ENCODE measurements at regions not wholly inside any gene's neighbourhood (a gene's known extent, or its start where the extent isn't known, plus 50 kb on each side); places are given as distances from the start of the nearest gene placed in this dataset.

GRCh38 chr12:105742567-105742874, 396.2 kb downstream of the NUAK1 start:
- TF ChIP-seq CTCF (conservative IDR thresholded peaks at IDR 0.05; ENCODE audit: low read length): no peak
- no peak overlapping the region for H3K4me3 ChIP-seq (ENCODE audit: low read length)
- no peak for DNase-seq (ENCODE audit: low read depth)

GRCh38 chr12:105744371-105745058, 394.2 kb downstream of the NUAK1 start:
- DNase-seq (ENCODE audit: low read depth): no peak
- no peak for TF ChIP-seq CTCF (conservative IDR thresholded peaks at IDR 0.05; ENCODE audit: low read length)
- no peak overlapping the region for H3K4me3 ChIP-seq (ENCODE audit: low read length)

DNA sequence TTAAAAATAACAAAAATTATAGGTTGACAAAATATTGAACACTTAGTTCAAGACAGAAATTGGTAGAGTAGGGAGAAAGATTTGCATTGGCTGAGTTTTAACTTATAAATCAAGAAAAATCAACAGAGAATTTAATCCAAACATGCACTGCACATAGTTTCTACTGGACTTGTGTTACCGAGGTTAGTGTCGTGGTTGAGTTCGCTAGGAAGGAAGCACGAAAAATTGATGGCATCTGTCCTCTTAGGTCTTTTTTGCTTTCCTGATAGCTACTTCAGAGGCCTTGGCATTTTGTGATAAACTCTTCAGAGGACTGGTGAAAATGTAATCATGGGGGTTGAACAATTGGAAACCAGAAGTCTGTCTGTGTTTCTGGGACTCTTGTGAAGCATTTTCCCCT, 392.9 kb downstream of the NUAK1 start:
- H3K4me3 ChIP-seq (ENCODE audit: low read length): no peak overlapping the region
- no peak for TF ChIP-seq CTCF (conservative IDR thresholded peaks at IDR 0.05; ENCODE audit: low read length)
- no peak for DNase-seq (ENCODE audit: low read depth)

DNA sequence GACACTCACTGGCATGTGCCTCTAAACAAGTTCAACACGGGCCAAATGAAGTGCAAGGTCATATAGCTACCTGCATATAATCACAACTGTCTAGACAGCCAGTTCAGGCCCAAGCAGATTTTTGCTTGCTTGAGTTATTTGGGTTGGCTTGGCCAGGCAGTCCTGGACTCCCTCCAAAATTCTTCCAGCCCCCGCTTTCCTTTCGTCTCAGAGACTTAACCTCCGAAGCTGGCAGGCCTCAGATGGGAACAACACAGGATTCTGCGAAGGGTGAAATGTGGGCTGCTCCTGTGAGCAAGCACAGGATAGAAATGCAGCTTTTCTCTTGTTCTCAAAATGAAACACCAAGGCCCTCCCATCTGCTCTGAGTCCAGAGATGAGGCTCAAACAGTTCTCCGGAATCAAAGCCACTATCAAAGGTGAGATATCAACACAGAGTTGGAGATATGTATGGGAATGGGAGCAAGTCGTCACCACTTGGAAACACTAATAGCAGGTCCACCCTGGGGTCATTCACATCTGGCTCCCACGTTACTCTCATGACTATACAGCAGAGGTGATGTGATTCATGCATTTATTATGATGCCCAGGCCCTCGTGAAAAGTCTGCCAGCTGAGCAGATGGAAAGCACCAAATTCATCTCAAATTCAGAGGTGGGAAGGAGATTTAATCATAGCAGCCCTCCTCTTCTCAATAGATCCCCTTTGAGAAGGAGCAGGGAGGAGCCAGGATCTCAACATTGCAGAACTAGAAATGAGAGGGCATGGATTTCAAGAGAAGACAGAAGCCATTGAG, 389.8 kb downstream of the NUAK1 start:
- H3K4me3 ChIP-seq (ENCODE audit: low read length): no peak overlapping the region
- DNase-seq (ENCODE audit: low read depth): peak; percentile 66
- no peak for TF ChIP-seq CTCF (conservative IDR thresholded peaks at IDR 0.05; ENCODE audit: low read length)

- TF ChIP-seq CTCF (conservative IDR thresholded peaks at IDR 0.05; ENCODE audit: low read length): no peak
- no peak for DNase-seq (ENCODE audit: low read depth)
- H3K4me3 ChIP-seq (ENCODE audit: low read length): no peak overlapping the region
Measured at GRCh38 chr12:105750096-105750495, 388.7 kb downstream of the NUAK1 start.

GRCh38 chr12:105754313-105754712, 384.4 kb downstream of the NUAK1 start:
- TF ChIP-seq CTCF (conservative IDR thresholded peaks at IDR 0.05; ENCODE audit: low read length): no peak
- no peak for DNase-seq (ENCODE audit: low read depth)
- H3K4me3 ChIP-seq (ENCODE audit: low read length): no peak overlapping the region

- TF ChIP-seq CTCF (conservative IDR thresholded peaks at IDR 0.05; ENCODE audit: low read length): no peak
- no peak for DNase-seq (ENCODE audit: low read depth)
Measured at GRCh38 chr12:105756961-105757360, 381.8 kb downstream of the NUAK1 start.

More at GRCh38 chr12:105756961-105757360, 381.8 kb downstream of the NUAK1 start:
- no peak overlapping the region for H3K4me3 ChIP-seq (ENCODE audit: low read length)

Data from AG10803 (cell line).